ENCODE measurements at regions not wholly inside any gene's neighbourhood (a gene's known extent, or its start where the extent isn't known, plus 50 kb on each side); places are given as distances from the start of the nearest gene placed in this dataset.

DNA sequence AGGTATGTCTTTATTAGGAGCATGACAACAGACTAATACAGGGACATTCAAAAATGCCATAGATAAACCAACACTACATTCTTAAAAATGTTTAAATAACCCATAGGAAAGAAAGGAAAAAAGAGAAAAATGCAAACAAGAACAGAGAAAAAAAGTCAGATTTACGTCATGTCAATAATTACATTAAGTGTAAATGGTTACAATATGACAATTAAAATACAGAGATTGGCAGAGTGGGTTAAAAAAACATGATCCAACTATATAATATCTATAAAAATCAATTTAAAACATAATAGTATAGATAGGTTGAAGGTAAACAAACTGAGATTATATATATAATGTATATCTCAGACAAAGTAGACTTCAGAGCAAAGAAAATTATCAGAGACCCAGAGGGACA is 255.8 kb downstream of the ANAPC1 start:
- DNase-seq: no peak

DNA sequence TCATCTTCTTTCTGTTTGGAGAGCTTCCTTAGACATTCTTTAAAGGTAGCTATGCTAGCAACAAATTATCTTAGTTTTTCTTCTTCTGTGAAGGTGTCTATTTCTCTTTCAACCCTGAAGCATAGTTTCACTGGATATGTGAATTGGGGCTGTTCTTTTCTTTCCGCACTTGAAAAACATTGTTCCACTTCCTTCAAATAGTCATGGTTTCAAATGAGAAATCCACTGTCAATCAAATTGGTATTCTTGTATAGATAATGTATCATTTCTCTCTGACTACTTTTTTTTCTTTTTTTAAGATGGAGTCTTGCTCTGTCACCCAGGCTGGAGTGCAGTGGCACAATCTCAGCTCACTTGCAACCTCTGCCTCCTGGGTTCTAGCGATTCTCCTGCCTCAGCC is 254.0 kb downstream of the ANAPC1 start:
- DNase-seq: no peak

DNA sequence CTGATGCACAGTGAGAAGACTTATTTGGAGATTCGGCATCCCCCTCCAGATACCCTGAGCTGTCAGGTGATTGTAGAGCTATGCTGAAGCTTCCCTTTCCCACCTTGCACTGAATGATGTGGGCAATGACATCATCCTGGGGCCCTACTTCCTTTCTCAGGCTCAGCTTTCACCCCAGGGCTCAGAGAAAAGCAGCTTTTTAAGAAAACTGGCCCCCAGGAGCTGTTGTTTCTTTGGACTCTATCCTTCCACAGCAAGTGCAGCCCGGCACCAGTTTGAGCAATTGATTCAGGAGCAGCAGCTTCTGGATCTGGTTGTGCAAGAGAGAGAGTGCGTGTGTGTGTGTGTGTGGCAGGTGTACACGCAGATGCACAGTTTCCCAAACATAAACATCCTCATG is 251.3 kb downstream of the ANAPC1 start:
- DNase-seq: no peak

DNA sequence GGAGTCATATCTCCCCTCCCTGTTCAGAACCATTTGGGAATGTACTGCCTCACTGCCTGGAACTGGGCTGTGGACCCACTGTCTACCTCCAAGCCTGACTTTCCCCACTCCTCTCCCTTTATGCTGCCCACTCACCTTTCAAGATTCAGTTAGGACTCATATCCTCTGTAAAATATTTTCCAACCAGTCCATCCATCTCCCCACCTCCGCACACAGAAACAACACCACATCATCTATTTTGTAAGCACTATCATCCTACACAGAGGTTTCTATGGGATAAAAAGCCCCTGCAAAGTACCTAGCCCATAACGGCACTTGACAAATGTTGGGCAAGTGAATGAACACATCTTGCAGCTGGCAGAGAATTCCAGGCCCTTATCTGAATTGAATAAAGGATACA is 250.8 kb downstream of the ANAPC1 start:
- no peak for DNase-seq

DNA sequence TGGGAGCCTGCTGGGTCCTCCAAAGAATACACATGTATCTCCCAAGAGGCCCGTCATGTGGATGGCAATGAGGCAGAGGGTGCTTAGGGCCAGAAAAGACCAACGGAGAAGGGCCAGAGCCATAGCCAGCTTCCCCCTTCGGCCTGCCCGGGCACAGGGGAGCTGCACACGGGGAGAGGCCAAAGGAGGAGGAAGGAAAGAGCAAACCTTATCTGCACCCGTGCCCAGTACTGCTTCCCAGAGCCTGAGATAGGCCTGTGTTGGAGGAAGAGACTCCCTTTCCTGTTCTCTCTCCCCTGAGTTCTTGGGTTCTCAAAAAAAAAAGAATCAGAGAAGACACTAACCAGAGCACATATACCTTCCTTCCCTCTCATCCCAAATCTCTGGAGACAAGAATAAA is 250.3 kb downstream of the ANAPC1 start:
- no peak for DNase-seq

DNA sequence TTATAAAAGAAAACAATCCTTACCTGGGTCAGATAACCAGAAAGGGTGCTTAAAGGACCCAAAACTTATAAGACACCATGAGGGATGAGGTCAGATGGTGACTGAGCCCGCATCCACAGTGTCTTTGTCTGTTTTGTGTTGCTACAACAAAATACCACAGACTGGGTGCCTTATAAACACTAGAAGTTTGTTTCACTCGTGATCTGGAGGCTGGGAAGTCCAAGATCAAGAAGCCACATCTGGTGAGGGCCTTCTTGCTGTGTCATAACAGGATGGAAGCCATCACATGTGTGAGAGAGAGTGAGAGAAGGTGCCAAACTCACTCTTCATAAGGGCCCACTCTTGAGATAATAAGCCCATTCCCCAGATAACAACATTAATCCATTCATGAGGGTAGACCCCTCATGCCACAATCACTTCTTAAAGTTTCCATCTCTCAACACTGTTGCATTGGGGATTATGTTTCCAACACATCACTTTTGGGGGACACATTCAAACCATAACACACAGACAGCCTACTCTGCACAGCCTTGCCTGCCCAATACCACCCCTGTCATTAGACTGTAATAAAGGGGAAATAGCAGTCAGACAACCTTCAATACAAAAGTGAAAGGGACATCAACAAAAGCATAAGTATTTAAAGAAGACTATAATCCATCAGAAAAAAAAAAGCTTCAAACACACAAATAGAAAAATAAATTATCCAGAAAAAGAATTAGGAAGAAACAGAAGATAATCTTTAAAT is 249.8 kb downstream of the ANAPC1 start:
- no peak for DNase-seq

DNA sequence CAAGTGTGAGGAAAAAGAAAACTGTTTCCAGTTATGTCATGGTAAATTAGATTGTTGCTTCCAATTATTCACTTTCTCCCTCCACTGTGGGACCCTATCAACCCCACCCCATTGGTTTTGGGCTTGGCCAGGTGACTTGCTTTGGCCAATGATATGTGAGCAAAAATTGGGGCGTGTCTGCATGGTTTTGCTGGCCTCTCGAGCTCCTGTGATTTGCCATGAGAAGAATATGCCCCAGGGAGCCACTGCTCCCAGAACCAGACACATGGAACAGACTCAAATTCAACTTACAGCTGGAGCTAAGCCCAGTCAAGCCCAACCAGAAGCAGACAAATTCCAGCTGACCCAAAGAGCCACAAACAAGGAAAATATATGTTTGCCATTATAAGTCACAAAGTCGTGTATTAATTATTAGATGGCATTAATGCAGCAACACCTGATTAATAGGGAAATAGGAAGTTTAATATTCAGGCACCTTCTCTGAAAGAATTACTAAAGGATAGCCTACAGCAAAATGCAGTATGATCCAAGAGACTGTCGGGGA is 248.9 kb downstream of the ANAPC1 start:
- no peak for DNase-seq

DNA sequence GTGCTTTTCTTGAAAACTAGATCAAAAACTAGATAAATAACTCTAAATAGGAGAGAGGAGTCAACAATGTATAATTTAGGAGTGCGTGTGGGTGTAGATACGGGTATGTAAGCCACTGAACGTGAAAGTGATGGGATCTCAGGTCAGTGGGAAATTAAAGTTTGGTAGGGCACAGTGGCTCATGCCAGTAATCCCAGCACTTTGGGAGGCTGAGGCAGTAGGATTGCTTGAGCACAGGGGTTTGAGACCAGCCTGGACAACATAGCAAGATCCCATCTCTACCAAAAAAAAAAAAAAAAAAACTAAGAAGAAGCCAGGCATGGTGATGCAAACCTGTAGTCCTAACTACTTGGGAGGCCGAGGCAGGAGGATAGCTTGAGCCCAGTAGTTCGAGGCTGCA is 247.1 kb downstream of the ANAPC1 start:
- no peak for DNase-seq

GRCh38 chr2:111638274-111638877 is 245.6 kb downstream of the ANAPC1 start:
- DNase-seq: no peak

DNA sequence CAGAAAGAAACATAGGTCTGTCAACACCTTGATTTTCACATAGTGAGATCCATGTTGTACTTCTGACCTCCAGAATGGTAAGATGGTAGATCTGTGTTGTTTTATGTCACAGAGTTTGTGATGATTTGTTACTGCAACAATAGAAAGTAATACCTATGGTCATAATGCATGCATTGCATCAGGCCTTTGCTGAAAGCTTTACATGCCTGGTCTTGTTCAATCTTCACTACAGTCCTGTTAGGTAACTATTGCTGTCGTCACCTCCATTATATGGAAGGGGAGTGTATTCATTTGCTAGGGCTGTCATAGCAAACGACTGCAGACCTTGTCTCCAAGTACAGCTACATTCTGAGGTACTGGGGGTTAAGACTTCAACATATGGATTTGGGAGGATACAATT is 243.5 kb downstream of the ANAPC1 start:
- no peak for DNase-seq

DNA sequence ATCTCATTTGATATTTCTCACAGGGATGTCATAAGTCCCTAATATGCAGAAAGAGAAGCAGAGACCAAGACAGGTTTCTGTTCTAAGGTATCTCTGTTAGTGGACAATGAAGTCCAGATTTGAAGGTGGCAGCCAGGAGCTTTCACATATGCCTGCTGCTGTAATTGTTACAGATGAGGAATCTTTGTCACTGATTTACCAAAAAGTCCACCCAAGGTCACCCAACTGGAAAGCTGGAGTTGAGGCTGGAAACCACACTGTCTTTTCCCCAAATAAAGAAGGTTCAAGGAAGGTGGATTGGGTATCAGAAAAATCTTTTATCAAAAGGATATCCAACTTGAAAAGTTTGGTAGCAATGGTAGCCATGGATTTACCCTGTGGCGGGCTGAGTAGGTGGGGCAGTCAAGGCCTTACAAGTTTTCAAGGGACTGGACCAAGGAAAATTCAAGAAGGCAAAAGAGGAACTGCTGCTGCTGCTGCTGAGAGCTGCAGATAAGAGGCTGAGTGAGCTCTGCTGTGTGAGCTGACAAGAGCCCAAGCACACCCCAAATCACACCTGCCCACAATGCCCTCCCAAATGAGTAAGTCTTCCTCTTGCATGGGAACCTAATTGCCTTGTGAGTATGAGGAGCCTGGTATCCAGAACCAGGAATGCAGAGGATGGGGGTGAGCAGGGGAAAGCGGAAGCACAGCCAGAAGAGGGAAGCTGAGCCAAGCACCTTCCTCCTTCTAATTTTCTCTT is 241.2 kb downstream of the ANAPC1 start:
- DNase-seq: no peak

DNA sequence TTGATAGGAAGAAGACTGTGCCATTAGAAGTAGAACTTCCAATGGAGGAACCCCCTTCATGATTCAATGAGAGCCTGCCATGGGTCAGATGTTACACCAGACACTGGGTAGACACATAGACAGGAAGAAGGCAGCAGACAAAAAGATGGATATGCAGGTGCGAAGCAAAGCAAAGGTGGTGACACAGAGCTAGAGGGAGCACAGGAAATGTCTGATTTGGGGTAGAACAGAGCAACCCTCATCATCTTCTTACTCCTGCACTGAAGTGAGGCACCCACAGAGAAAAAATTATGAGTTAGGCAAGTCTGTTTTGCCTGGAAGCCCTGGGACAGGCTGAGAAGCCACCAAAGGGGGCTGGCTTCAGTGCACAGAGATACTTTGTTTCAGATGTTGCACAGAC is 240.2 kb downstream of the ANAPC1 start:
- no peak for DNase-seq

- no peak for DNase-seq
Measured at GRCh38 chr2:111647359-111647758, 236.6 kb downstream of the ANAPC1 start.

DNA sequence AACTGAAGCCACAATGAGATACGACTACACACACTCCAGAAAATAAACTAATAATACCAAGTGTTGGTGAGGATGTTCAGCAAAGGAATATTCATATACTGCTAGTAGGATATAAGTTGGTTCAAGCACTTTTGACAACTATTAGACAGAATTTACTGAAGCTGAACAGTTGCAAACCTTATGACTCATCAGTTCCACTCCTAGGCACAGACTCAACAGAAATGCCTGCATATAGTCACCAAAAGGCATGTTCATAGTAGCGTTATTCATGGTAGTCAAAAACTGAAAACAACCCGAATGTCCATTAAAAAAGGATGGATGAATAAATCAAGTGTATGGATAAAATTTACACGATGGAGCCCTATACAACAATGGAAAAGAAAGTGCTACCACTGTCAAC is 232.0 kb downstream of the ANAPC1 start:
- no peak for DNase-seq

- no peak for DNase-seq
Measured at GRCh38 chr2:111652681-111653080, 231.3 kb downstream of the ANAPC1 start.

DNA sequence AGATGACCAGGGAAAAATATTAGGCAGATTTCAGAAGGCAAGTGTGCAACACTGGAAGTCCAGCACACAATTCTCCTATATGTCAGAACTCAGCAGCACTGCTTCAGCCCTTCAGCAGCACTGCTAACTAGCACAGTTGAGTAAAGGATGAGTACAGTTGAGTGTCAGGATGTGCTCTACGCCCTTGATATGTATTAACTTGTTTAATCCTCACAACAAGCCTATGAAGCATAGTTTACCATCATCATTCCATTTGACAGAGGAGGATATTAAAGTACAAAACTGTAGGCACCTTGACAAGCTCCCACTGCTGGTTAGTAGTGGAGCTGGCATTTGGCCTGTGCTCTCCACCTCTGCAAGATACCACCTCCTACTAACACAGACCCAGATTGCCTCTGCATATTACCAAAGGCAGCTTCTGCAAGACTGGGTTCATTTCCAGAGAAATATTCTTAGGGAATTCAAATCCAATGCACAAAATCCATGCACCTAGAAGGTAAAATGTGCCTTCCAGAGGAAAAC is 230.8 kb downstream of the ANAPC1 start:
- DNase-seq: no peak

DNA sequence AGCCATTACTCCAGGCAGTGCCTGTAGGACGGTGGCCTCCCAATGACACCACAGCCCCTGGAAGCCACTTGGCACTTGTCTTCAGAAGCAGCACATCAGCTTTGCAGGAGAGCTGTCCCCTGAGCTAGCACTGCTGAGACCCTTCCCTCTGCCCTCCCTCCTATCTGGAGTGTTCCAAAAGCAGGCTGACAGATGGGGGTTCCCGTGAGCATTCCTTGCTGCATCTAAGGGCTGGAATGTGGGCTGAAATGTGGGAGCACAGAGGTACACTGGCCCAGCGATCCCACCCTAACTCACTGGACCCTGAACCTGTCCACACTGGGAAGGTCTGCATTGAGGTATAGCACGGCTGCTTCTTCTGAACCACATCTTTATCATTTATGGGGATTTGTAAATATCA is 230.1 kb downstream of the ANAPC1 start:
- no peak for DNase-seq

GRCh38 chr2:111654829-111655228 is 229.2 kb downstream of the ANAPC1 start:
- no peak for DNase-seq

DNA sequence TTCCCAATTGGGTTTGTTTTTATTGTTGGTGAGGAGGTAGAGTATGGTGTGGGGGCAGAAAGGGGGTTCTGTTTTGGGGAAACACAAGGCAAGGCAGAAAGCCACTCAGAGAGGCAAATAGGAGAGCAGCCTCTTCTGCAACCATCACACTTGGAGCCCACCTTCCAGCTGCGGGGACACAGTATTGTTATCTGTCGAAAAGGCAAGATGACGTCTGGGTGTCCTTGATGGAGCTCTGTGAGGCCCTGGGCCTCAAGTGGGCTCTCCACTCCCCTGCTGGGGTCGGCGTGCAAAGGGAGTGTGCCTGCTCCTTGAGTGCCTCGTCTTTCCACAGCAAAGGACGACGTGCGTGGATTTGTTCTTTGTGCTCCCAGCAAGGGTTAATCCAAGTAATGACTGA is 227.6 kb downstream of the ANAPC1 start:
- no peak for DNase-seq

- DNase-seq: no peak
Measured at GRCh38 chr2:111656894-111657293, 227.1 kb downstream of the ANAPC1 start.

- DNase-seq: no peak
Measured at GRCh38 chr2:111657351-111657975, 226.5 kb downstream of the ANAPC1 start.

GRCh38 chr2:111659361-111660333 is 224.3 kb downstream of the ANAPC1 start:
- DNase-seq: no peak
